A673 (cell line): ENCODE measurements at regions not wholly inside any gene's neighbourhood (a gene's known extent, or its start where the extent isn't known, plus 50 kb on each side); places are given as distances from the start of the nearest gene placed in this dataset.

Source experiments
- BruUV-seq: library from RNA; stranded (reverse); fragments of 400-500 nt; replicated peaks from 2 replicates; lab custom pipeline; 2021; lab: Mats Ljungman, UMichigan
- CTCF ChIA-PET: fragments of 300-600 bp; sonication (Branson Sonifier 250); formaldehyde crosslinking; loops from one replicate; lab custom pipeline; 2022; ENCODE audit warnings: antibody characterized with exemption; lab: Charles Lee
- POLR2A ChIA-PET: fragments of 300-600 bp; sonication (Branson Sonifier 250); formaldehyde crosslinking; loops from one replicate; lab custom pipeline; 2022; ENCODE audit warnings: antibody characterized with exemption; ENCODE audit not compliant: low non-redundant PET; lab: Charles Lee
- DNase-seq: peaks from one replicate; pipeline ENCODE4 v3.0.0-alpha.2; 2015; ENCODE audit warnings: low spot score
- H3K27ac ChIP-seq: fragments of 200-600 bp; sonication (generic); 2 replicates; pipeline ENCODE4 v1.5.1; 2016; ENCODE audit warnings: mixed run types, low read depth, mild to moderate bottlenecking, mixed read lengths, antibody characterized with exemption, low read length; ENCODE audit not compliant: poor library complexity, severe bottlenecking
- H3K27me3 ChIP-seq: fragments of 200-600 bp; sonication (generic); replicated peaks from 2 replicates; pipeline ENCODE4 v1.6.1; 2017; ENCODE audit warnings: mixed run types, low read depth, mild to moderate bottlenecking, mixed read lengths, antibody characterized with exemption, low read length; ENCODE audit not compliant: insufficient read depth, poor library complexity
- H3K36me3 ChIP-seq: fragments of 200-600 bp; sonication (generic); 2 replicates; pipeline ENCODE4 v1.6.1; 2016; ENCODE audit warnings: mixed run types, mild to moderate bottlenecking, mixed read lengths, antibody characterized with exemption, low read length; ENCODE audit not compliant: insufficient read depth, poor library complexity, severe bottlenecking
- H3K4me1 ChIP-seq: fragments of 200-600 bp; sonication (generic); 2 replicates; pipeline ENCODE4 v1.6.1; 2017; ENCODE audit warnings: mixed run types, mild to moderate bottlenecking, mixed read lengths, antibody characterized with exemption, low read length; ENCODE audit not compliant: insufficient read depth, poor library complexity, severe bottlenecking
- H3K4me3 ChIP-seq: fragments of 200-600 bp; sonication (generic); 2 replicates; pipeline ENCODE4 v1.5.1; 2016; ENCODE audit warnings: low read depth, mixed run types, mild to moderate bottlenecking, mixed read lengths, low read length; ENCODE audit not compliant: poor library complexity, severe bottlenecking
- H3K9me3 ChIP-seq: fragments of 200-600 bp; sonication (generic); 2 replicates; pipeline ENCODE4 v1.6.1; 2016; ENCODE audit warnings: mixed run types, low read depth, mild to moderate bottlenecking, mixed read lengths, antibody characterized with exemption, low read length; ENCODE audit not compliant: poor library complexity, severe bottlenecking
- EZH2 ChIP-seq: fragments of 200-600 bp; sonication (generic); IDR thresholded peaks from 2 replicates; pipeline ENCODE4 v1.6.1; 2017; ENCODE audit warnings: borderline replicate concordance, low read depth, mild to moderate bottlenecking, mixed read lengths, antibody characterized with exemption, low read length; ENCODE audit not compliant: poor library complexity, severe bottlenecking
- intact Hi-C: fragments of 100-400 bp; cut with micrococcal nuclease; formaldehyde crosslinking; loops from one replicate; pipeline ENCODE4 v1.10.0; 2022; ENCODE audit not compliant: unreplicated experiment
- TF ChIP-seq, protein P1 (sequence below): fragments of 300-800, 200-600 bp; sonication (generic); conservative IDR thresholded peaks from 2 replicates; pipeline ENCODE4 v1.5.1; 2017; ENCODE audit warnings: low read depth, mild to moderate bottlenecking, antibody characterized with exemption, low read length, moderate library complexity, mixed read lengths

DNA sequence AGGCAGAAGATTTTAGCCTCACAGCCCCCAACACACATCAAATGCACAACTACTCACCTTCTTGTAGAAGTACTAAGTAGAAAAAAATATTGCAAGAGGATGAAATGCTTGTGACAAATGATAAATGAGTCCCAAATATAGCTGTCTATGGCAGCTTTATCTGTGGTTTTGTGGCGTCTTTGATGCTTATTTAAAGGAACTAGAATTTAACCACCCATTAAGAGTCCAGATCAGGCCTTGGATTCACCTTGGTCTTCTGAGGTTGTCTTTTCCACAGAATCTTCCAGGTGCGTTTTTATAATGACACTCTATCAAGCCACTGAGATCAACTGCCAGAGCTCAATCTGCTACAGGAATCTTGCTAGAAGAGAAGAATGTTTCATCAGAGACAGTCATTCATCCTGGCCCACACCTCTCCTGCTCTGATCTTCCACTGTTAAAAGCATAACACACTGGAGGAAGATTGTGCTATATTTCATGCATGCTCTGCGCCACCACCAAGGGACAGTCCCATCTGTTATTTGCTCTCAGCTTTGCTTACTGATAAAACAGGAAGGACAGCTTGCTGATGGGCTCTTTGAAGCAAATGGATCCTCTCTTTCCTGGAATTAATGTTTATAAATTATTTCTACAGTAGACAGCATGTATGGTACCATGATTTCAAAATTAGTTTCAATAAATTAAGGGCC, 144.1 kb downstream of the SLC7A11 start:
- Histone ChIP-seq H3K4me1 (no peaks in the 10 kb centered on the region), H3K4me3 (no peak overlapping the region), H3K27ac (no peak overlapping the region), H3K27me3 (no peaks in the 10 kb centered on the region), H3K36me3 (no peaks in the 10 kb centered on the region), H3K9me3 (no peaks in the 10 kb centered on the region)
- ChIA-PET CTCF (no interaction called here), POLR2A (no interaction called here)
- BruUV-seq = no TSS peak
- intact Hi-C loops = no loop called here
- DNase-seq = no peak
- TF ChIP-seq, protein P1, sequence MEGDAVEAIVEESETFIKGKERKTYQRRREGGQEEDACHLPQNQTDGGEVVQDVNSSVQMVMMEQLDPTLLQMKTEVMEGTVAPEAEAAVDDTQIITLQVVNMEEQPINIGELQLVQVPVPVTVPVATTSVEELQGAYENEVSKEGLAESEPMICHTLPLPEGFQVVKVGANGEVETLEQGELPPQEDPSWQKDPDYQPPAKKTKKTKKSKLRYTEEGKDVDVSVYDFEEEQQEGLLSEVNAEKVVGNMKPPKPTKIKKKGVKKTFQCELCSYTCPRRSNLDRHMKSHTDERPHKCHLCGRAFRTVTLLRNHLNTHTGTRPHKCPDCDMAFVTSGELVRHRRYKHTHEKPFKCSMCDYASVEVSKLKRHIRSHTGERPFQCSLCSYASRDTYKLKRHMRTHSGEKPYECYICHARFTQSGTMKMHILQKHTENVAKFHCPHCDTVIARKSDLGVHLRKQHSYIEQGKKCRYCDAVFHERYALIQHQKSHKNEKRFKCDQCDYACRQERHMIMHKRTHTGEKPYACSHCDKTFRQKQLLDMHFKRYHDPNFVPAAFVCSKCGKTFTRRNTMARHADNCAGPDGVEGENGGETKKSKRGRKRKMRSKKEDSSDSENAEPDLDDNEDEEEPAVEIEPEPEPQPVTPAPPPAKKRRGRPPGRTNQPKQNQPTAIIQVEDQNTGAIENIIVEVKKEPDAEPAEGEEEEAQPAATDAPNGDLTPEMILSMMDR = no peak
- TF ChIP-seq EZH2 = no peak

DNA sequence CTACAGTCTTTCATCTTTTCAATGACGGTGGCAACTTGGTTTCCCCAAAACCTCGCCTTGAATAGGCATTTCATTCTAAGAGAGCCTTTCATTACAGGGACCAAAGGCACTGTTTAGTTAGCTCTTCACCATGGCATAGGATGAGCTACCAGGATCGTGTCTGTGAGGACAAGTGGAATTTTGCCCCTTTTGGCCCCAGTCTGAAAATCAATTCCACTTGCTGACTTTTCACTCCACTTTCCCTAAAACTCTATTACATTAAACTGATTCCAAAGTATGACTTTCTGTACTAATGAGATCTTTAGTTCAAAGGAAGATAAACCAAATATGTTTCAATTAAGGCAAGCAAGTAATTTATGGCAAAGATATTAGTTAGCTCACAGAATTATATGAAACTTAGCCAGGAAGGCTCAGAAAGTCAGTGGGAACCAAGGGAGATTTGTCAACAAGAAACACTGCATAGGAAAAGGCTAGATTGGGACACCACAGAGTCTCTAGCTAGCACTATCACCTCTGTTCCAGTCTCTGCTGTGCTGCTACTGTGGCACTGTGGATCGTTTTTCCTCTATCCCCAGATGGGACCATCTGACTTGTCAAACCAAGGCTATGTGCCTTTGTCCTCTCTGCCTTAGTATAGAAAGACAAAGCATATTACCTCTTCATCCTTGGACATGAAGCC, 145.6 kb downstream of the SLC7A11 start:
- ChIA-PET CTCF (no interaction called here), POLR2A (no interaction called here)
- Histone ChIP-seq H3K4me3 (no peak overlapping the region), H3K27me3 (no peaks in the 10 kb centered on the region), H3K36me3 (no peaks in the 10 kb centered on the region), H3K9me3 (no peaks in the 10 kb centered on the region), H3K27ac (no peak overlapping the region), H3K4me1 (no peaks in the 10 kb centered on the region)
- intact Hi-C loops = no loop called here
- DNase-seq = no peak
- TF ChIP-seq, protein P1 = no peak
- no peak for TF ChIP-seq EZH2
- no TSS peak for BruUV-seq

- POLR2A ChIA-PET = no interaction called here
- no TSS peak for BruUV-seq
- Histone ChIP-seq H3K36me3 (no peaks in the 10 kb centered on the region), H3K27me3 (no peaks in the 10 kb centered on the region), H3K4me1 (peaks cover under 1% of the 10 kb centered on the region), H3K27ac (no peak overlapping the region), H3K9me3 (no peaks in the 10 kb centered on the region), H3K4me3 (no peak overlapping the region)
- no peak for DNase-seq
- TF ChIP-seq EZH2 = no peak
- TF ChIP-seq, protein P1 = no peak
- CTCF ChIA-PET = no interaction called here
- intact Hi-C loops = no loop called here
These were observed 146.8 kb downstream of the SLC7A11 start for GRCh38 chr4:138095378-138095777.
